Left ventricle myocardium superior (tissue), 1 donor: ENCODE measurements at regions not wholly inside any gene's neighbourhood (a gene's known extent, or its start where the extent isn't known, plus 50 kb on each side); places are given as distances from the start of the nearest gene placed in this dataset.

ENCODE experiments used
- ATAC-seq: fragments of 200-7000 bp; cut with Tn5 transposase; one replicate; pipeline ENCODE4 v1.9.1; 2020; ENCODE audit warnings: mild to moderate bottlenecking, moderate library complexity
- DNase-seq: peaks from one replicate; pipeline ENCODE4 v3.0.0-alpha.2; 2020
- intact Hi-C: fragments of 100-400 bp; cut with micrococcal nuclease; formaldehyde crosslinking; loops from one replicate; pipeline ENCODE4 v1.11.0; 2022
- donor health status: DM: no; HTN: yes; CAD: no; lungs with severe emphysema.

DNA sequence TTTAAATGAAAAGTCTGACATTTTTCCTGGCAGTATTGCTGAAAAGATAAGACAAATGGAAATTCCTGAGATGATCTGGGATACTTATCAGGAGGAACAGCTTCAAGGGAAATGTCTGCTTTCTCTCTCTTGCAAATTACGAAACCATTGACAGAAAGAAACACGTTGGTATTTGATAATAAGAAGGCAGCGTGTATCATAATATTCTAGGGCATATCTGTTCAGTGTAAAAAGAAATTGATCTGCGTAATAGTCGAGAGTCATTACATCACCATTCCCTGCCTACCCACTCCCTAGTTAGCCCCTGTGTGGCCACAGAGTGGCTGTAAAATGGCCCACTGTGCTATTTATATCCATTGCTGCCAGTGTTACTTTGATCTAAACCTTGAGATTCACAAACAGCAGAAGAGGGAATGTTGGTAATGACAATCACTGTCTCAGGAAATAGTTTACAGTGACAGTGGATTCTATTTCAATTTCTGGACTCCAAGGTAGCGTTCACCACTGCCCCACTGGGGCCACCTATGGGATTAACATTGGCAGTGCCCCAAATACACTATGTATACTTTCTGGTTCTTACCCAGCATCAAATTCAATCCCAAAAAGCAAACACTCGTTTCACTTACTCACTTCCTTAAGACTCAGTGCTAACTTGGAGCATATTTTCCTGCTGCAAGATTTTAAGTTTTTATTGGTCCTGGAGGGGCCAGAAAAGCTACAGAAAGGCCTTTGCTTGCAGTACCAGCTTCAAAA is 133.4 kb upstream of the GAS1 start:
- ATAC-seq (peak; percentile 36), DNase-seq (no peak)
- intact Hi-C loops: no loop called here

GRCh38 chr9:87081503-87081902 is 134.2 kb upstream of the GAS1 start:
- DNase-seq (no peak), ATAC-seq (no peak)
- intact Hi-C loops: no loop called here

DNA sequence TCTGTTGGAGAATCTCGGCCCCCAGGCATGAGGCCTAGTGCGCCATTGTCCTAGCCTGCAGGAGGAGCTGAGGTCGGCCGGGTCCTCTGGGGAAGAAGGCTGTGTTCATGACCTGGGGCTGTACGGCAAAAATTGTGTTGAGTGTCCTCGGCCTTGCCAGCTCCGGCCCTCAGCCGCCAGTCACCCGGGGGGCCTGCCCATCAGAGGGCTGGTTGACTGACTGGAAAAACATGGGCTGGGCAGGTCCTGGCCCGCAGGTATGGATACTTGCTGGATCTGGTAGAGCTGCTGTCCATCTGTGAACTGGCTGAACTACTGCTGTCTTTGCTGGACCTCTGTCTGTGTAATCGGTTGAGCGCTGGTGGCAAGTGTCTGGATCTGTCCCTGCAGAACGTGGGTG is 136.7 kb upstream of the GAS1 start:
- no peak for ATAC-seq
- no peak for DNase-seq
- intact Hi-C loops: no loop called here

DNA sequence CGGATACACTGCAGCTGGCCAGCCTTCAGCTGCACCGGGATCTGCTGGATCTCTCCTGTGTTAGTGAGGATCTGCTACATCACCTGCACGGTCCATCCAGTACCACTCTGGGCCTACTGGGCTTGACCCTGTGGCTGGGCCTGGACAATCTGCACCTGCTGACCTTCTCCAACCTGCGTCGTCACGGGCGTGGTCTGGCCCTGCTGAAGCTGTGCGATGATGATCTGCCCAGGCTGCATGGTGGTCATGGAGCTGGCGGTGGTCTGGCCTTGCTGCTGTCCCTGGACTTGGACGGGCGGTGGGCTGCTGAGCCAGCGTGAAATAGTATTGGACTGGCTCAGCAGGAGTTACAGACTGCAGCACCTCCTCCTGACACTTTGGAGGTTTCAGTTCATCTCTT is 137.1 kb upstream of the GAS1 start:
- no peak for DNase-seq
- ATAC-seq: no peak
- intact Hi-C loops: no loop called here

GRCh38 chr9:87085073-87085472 is 137.8 kb upstream of the GAS1 start:
- intact Hi-C loops: no loop called here
- DNase-seq (no peak), ATAC-seq (no peak)

DNA sequence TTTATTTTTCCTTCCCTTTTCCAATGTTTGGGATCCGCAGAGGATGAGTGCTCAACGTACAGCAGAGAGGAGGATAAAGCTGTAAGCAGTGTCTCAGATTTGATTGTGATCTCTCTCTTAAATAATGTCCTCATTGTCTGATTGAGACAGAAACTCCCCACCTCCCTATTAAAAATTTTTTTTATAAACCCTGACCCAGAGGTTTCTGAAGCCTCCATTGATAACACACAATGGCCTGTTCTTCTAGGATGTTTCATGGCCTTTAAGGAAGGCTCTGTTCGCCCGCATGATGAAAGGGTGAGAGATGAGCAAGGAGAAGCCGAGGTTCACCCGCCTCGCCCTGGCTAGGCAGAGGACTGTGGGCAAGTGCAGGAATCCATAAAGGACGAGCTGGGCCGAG is 138.2 kb upstream of the GAS1 start:
- DNase-seq (no peak), ATAC-seq (no peak)
- intact Hi-C loops: no loop called here

DNA sequence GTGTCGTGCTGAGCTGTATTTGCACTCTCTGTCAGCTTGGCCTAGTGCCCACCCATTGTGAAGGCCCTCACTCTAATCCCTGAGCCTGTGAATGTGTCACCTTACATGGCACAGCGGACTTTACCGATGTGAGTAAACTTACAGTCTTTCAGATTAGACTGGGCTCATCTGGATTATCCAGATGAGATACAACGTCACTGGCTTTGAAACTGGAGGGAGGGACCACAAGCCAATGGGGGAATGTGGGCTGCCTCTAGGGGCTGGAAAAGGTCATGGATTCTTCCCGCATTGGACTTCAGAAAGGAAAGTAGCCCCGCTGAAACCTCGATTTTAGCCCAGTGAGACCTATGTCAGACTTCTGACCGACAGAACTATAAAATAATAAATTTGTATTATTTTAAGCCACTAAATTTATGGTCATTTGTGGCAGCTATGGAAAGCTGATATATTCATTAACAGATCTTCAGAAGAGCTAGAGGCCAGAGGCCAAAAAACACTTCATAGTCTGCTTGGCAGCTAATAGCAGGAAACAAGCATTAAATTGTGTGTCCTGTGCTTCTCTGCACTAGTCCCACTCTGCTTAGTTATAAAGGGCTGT is 139.0 kb upstream of the GAS1 start:
- ATAC-seq (no peak), DNase-seq (no peak)
- intact Hi-C loops: no loop called here

- intact Hi-C loops: no loop called here
- DNase-seq (no peak), ATAC-seq (no peak)
Measured at GRCh38 chr9:87087197-87087596, 139.9 kb upstream of the GAS1 start.

GRCh38 chr9:87088192-87088591 is 140.9 kb upstream of the GAS1 start:
- ATAC-seq: peak; percentile 91
- intact Hi-C loops: no loop called here
- DNase-seq: peak; percentile 54

GRCh38 chr9:87088621-87089365 is 141.5 kb upstream of the GAS1 start:
- no peak for DNase-seq
- peak; percentile 31 for ATAC-seq
- intact Hi-C loops: no loop called here

GRCh38 chr9:87089506-87089905 is 142.2 kb upstream of the GAS1 start:
- DNase-seq (no peak), ATAC-seq (no peak)
- intact Hi-C loops: no loop called here

- intact Hi-C loops: no loop called here
- DNase-seq (no peak), ATAC-seq (peak; percentile 56)
Measured at GRCh38 chr9:87089929-87090328, 142.6 kb upstream of the GAS1 start.

- intact Hi-C loops: no loop called here
- DNase-seq (no peak), ATAC-seq (no peak)
Measured at GRCh38 chr9:87093777-87094176, 146.5 kb upstream of the GAS1 start.

GRCh38 chr9:87095951-87096350 is 148.6 kb upstream of the GAS1 start:
- DNase-seq: no peak
- no peak for ATAC-seq
- intact Hi-C loops: no loop called here

GRCh38 chr9:87096506-87096905 is 149.2 kb upstream of the GAS1 start:
- intact Hi-C loops: no loop called here
- no peak for ATAC-seq
- DNase-seq: no peak

GRCh38 chr9:87097238-87097637 is 149.9 kb upstream of the GAS1 start:
- ATAC-seq (peak; percentile 29), DNase-seq (no peak)
- intact Hi-C loops: no loop called here

DNA sequence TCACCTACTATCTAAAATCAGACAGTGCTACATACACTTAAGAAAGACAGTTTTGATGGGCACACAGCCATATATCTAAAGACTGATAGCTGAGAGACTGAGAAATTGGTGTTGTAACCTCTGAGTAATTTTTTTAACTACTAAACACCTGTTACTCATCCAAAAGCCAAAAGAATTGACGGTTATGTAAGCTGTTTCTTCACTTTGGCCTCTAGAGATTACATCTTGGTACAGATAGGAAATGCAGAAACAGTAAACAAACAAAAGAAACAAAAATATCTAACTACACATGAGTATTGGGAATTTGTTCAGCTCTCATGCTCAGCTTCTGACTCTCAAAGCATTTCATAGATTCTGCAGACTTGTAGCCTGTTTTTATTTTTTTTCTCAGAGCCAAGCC is 152.1 kb upstream of the GAS1 start:
- ATAC-seq: peak; percentile 27
- DNase-seq: no peak
- intact Hi-C loops: no loop called here

GRCh38 chr9:87100001-87100400 is 152.7 kb upstream of the GAS1 start:
- DNase-seq (no peak), ATAC-seq (no peak)
- intact Hi-C loops: no loop called here

DNA sequence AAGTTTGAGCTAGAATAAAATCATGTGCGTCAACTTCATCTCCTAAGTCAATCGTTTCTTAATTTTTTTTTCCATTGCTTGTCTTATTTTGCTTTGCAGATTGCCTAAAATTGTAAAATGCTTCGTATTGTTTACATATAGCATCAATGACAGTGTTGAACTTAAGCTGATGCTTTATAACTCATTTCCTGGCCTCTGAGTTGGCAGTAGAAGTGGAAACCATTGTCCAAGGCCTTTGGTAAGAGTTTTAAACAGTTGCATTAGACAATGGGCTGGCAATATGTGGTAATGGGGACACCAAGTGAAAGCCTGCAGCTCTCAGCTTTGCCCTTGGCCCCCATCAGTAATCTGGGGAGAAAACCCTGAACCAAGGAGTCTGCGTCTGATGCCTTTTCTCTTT is 154.8 kb upstream of the GAS1 start:
- ATAC-seq (no peak), DNase-seq (no peak)
- intact Hi-C loops: no loop called here

GRCh38 chr9:87107072-87107471 is 159.8 kb upstream of the GAS1 start:
- intact Hi-C loops: no loop called here
- no peak for ATAC-seq
- no peak for DNase-seq

DNA sequence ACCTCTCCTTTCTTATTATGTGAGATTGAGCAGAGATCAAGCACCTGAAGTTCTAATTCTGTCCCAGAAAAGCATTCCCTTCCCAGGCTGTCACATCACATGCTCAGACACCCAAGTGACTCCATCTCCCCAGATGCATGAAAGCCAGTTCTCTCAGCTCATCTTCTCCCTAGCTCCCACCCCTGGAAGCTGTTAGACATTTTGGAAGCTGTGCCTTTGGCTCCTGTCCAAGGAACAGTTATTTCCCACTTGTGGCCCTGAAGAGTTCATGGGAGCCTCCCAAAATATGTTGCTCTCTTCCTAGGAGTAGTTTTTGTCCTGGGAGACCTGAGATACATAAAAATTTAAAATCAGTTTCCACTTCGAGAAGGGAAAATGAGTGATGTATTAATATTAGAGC is 161.4 kb upstream of the GAS1 start:
- DNase-seq: no peak
- intact Hi-C loops: no loop called here
- ATAC-seq: peak; percentile 94
